Kidney (tissue), 13 donors: ENCODE measurements at regions not wholly inside any gene's neighbourhood (a gene's known extent, or its start where the extent isn't known, plus 50 kb on each side); places are given as distances from the start of the nearest gene placed in this dataset.
A peak's percentile ranks its signal among the peaks of the same experiment; 100 is the strongest.

Experiments used
- DNase-seq, 5 donors: peaks; one replicate each; pipeline ENCODE4 v3.0.0-alpha.2; 2013 to 2020
- FAIRE-seq: peaks from 2 replicates; lab custom pipeline; 2012; peaks lifted over from hg19 to GRCh38; lab: Jason Lieb, UNC
- H3K27ac ChIP-seq, 2 donors: one replicate each; pipeline ENCODE4 v1.7.0; 2013; ENCODE audit warnings: low read depth in 2 of 2, low read length in 2 of 2, inconsistent platforms in 1 of 2
- H3K27me3 ChIP-seq: one replicate; pipeline ENCODE4 v1.7.1; 2013; ENCODE audit warnings: low read length, inconsistent platforms; ENCODE audit not compliant: control insufficient read depth, insufficient read depth
- H3K36me3 ChIP-seq, 3 donors: one replicate each; pipeline versions ENCODE4 v1.7.0 to v1.7.1; 2013; ENCODE audit warnings: low read length in 3 of 3, control low read depth in 1 of 3, inconsistent platforms in 1 of 3; ENCODE audit not compliant: insufficient read depth in 3 of 3, control insufficient read depth in 2 of 3
- H3K4me1 ChIP-seq, 3 donors: one replicate each; pipeline versions ENCODE4 v1.7.0 to v1.7.1; 2013; ENCODE audit warnings: low read length in 3 of 3, inconsistent platforms in 1 of 3, low read depth in 1 of 3; ENCODE audit not compliant: control insufficient read depth in 2 of 3, insufficient read depth in 2 of 3
- H3K4me3 ChIP-seq, 3 donors: one replicate each; pipeline versions ENCODE4 v1.7.0 to v1.8.1; 2013; ENCODE audit warnings: low read length in 3 of 3, control low read depth in 1 of 3, inconsistent platforms in 1 of 3
- H3K9ac ChIP-seq, 3 donors: one replicate each; pipeline versions ENCODE4 v1.7.0 to v1.7.1; 2013; ENCODE audit warnings: low read length in 3 of 3, control low read depth in 1 of 3, inconsistent platforms in 1 of 3
- H3K9me3 ChIP-seq, 3 donors: one replicate each; pipeline versions ENCODE4 v1.7.0 to v1.7.1; 2013; ENCODE audit warnings: low read length in 3 of 3, control low read depth in 1 of 3, inconsistent platforms in 1 of 3; ENCODE audit not compliant: control insufficient read depth in 2 of 3, insufficient read depth in 1 of 3
- intact Hi-C: fragments of 100-400 bp; cut with DNase I; formaldehyde crosslinking; loops from one replicate; pipeline ENCODE4 v1.11.1; 2022
- TF ChIP-seq, protein P1 (sequence below): IDR thresholded peaks from 3 replicates; pipeline ENCODE4 v1.5.1; 2012; ENCODE audit warnings: mild to moderate bottlenecking, moderate library complexity, borderline replicate concordance; ENCODE audit not compliant: insufficient read depth; ENCODE audit errors: extremely low read depth
- donor health status: control.
- donor health status: control.
- donor health status: control.
- donor health status: control.
- donor health status: control.
- donor health status: DM: yes; HTN: yes; CAD: no.
- donor health status: Normal renal cell carcinoma (clear cell type).

DNA sequence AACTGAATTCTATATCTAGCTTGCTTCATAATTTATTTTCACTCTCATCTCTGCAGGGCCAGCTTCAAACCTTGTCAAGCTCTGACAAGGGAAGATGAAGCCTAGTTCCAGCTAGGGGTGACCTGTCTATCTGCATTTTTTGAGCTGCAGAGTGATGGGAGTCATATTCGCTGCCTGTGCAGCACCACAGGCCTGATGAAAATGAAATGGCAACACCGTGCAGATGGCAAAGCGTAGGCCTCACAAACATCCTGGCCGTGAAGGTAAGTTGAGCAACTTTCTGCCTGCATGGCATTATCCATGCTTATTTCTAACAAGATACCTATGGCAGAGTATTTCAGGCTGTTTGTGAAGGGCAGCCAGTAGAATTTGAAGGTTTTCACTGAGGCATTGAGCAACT lies 86.4 kb upstream of the C1QTNF9B start:
- TF ChIP-seq, protein P1, sequence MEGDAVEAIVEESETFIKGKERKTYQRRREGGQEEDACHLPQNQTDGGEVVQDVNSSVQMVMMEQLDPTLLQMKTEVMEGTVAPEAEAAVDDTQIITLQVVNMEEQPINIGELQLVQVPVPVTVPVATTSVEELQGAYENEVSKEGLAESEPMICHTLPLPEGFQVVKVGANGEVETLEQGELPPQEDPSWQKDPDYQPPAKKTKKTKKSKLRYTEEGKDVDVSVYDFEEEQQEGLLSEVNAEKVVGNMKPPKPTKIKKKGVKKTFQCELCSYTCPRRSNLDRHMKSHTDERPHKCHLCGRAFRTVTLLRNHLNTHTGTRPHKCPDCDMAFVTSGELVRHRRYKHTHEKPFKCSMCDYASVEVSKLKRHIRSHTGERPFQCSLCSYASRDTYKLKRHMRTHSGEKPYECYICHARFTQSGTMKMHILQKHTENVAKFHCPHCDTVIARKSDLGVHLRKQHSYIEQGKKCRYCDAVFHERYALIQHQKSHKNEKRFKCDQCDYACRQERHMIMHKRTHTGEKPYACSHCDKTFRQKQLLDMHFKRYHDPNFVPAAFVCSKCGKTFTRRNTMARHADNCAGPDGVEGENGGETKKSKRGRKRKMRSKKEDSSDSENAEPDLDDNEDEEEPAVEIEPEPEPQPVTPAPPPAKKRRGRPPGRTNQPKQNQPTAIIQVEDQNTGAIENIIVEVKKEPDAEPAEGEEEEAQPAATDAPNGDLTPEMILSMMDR: no peak
- Histone ChIP-seq H3K27ac (no peak overlapping the region), H3K36me3 (no peaks in the 10 kb centered on the region), H3K4me3 (no peak overlapping the region), H3K9ac (no peak overlapping the region), H3K27me3 (no peaks in the 10 kb centered on the region), H3K9me3 (no peaks in the 10 kb centered on the region), H3K4me1 (peaks cover 0 to 13% (median 0%) of the 10 kb centered on the region in 3 donors)
- FAIRE-seq: no peak
- no peak for DNase-seq
- intact Hi-C loops: no loop called here

DNA sequence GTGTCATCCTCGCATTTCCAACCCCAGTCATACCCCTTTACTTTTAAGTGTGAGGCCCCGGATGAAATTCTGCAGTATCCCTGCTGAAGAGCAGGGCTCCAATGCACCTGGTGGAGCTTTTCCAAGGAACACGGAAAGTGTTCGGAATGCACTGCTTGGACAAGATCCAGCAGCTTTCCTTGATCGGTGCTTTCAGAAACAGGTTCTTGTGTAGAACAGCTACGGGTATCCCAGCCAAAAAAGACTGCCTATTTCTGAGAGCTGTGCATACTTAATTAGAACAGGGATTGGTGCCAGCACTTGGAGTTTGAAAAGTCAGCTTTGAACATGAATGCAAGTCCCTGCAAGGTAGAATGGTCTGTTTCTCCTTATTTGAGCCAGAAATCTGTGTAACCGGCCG lies 87.2 kb upstream of the C1QTNF9B start:
- H3K36me3 ChIP-seq: no peaks in the 10 kb centered on the region
- TF ChIP-seq, protein P1: no peak
- DNase-seq (peak in 2 of 5 donors; percentile 41 to 70), FAIRE-seq (no peak)
- intact Hi-C loops: no loop called here
- H3K27ac ChIP-seq: no peak overlapping the region
- H3K9ac ChIP-seq: no peak overlapping the region
- peaks cover 0 to 13% (median 0%) of the 10 kb centered on the region in 3 donors for H3K4me1 ChIP-seq
- H3K4me3 ChIP-seq: no peak overlapping the region
- H3K27me3 ChIP-seq: no peaks in the 10 kb centered on the region
- no peaks in the 10 kb centered on the region for H3K9me3 ChIP-seq

DNA sequence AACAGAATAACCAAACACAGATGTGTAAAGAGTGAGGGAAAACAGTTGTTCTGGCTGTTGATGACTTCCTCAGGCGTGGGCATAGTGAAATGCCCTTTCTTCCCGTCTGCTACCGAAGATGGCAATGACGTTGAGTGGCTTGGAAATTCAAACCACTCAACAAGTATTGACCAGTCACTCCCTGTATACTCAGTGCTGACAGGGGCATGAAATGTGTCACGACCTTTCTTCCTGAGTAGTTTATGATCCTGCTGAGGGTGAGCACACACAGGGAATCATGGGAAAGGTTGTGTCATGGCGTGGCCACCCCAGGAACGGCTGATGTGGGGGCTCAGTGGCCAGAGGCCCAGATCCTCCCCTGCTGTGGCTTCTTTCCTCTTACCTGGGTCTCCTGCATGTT lies 87.8 kb upstream of the C1QTNF9B start:
- Histone ChIP-seq H3K9ac (no peak overlapping the region), H3K9me3 (no peaks in the 10 kb centered on the region), H3K27ac (peak overlapping the region in 1 of 2 donors; percentile 13), H3K36me3 (no peaks in the 10 kb centered on the region), H3K4me1 (peaks cover 0 to 9% (median 0%) of the 10 kb centered on the region in 3 donors), H3K4me3 (no peak overlapping the region), H3K27me3 (no peaks in the 10 kb centered on the region)
- intact Hi-C loops: no loop called here
- TF ChIP-seq, protein P1: no peak
- no peak for DNase-seq
- FAIRE-seq: no peak

DNA sequence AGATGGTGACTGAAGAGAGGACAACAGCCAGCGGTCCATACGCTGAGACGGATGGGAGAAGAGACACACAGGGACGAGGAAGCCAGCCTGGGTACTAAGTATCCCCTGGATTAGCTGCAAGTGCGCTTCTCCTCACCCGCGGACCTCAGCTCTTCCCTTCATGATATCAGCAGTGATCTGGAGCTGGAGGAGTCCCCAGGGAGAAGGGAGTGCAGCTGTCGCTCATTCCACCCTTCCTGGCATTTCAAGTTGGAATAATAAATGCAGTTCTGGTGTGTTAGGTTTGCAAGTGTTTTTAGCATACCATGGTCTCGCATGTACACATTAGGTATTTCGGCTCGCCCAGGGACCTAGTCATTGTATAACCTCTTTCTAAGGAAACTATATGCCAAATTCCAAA lies 88.5 kb upstream of the C1QTNF9B start:
- FAIRE-seq (no peak), DNase-seq (peak in 3 of 5 donors; percentile 22 to 53 (median 49))
- Histone ChIP-seq H3K27me3 (no peaks in the 10 kb centered on the region), H3K9ac (no peak overlapping the region), H3K36me3 (no peaks in the 10 kb centered on the region), H3K27ac (no peak overlapping the region), H3K4me1 (peaks cover 0 to 7% (median 0%) of the 10 kb centered on the region in 3 donors), H3K4me3 (no peak overlapping the region), H3K9me3 (no peaks in the 10 kb centered on the region)
- TF ChIP-seq, protein P1: no peak
- intact Hi-C loops: no loop called here
